ENCODE measurements at regions not wholly inside any gene's neighbourhood (a gene's known extent, or its start where the extent isn't known, plus 50 kb on each side); places are given as distances from the start of the nearest gene placed in this dataset.

DNA sequence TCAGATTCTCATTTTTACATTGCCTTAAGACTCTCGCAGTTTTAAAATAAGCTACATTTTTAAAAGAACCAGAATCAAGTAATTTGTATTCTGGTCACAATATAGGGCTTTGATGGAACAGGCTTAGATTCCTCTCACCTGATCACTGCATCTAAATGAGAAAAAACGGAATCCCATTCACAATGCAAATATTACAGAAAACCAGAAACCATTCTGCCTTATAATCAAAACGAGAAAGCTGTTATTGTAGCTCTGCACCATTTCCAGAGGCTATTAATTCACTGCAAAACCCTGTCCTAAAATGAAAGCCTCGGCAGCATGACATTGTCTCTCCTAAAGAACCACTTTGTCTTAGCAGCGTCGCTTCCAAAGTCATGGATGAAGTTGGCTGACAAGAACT lies 116.1 kb upstream of the ZNF366 start:
- Histone ChIP-seq H3K4me3 (no peak overlapping the region), H3K27ac (no peak overlapping the region), H3K36me3 (no peaks in the 10 kb centered on the region), H3K9me3 (no peaks in the 10 kb centered on the region), H3K27me3 (no peaks in the 10 kb centered on the region), H3K4me1 (peaks cover 0 to 13% (median 5%) of the 10 kb centered on the region in 4 donors)
- TF ChIP-seq POLR2A (IDR thresholded peaks at IDR 0.05) (no peak), EP300 (IDR thresholded peaks at IDR 0.05) (no peak), POLR2AphosphoS5 (IDR thresholded peaks at IDR 0.05) (no peak)
- TF ChIP-seq, protein P1, sequence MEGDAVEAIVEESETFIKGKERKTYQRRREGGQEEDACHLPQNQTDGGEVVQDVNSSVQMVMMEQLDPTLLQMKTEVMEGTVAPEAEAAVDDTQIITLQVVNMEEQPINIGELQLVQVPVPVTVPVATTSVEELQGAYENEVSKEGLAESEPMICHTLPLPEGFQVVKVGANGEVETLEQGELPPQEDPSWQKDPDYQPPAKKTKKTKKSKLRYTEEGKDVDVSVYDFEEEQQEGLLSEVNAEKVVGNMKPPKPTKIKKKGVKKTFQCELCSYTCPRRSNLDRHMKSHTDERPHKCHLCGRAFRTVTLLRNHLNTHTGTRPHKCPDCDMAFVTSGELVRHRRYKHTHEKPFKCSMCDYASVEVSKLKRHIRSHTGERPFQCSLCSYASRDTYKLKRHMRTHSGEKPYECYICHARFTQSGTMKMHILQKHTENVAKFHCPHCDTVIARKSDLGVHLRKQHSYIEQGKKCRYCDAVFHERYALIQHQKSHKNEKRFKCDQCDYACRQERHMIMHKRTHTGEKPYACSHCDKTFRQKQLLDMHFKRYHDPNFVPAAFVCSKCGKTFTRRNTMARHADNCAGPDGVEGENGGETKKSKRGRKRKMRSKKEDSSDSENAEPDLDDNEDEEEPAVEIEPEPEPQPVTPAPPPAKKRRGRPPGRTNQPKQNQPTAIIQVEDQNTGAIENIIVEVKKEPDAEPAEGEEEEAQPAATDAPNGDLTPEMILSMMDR (IDR thresholded peaks at IDR 0.05) = no peak
- intact Hi-C loops (cut with DNase I; ENCODE audit: low total_unique reads) = no loop called here
- WGBS, 5 donors = 81 to 86% (median 85%) methylated on average over 6 of the region's 6 CpGs
- DNase-seq = no peak

DNA sequence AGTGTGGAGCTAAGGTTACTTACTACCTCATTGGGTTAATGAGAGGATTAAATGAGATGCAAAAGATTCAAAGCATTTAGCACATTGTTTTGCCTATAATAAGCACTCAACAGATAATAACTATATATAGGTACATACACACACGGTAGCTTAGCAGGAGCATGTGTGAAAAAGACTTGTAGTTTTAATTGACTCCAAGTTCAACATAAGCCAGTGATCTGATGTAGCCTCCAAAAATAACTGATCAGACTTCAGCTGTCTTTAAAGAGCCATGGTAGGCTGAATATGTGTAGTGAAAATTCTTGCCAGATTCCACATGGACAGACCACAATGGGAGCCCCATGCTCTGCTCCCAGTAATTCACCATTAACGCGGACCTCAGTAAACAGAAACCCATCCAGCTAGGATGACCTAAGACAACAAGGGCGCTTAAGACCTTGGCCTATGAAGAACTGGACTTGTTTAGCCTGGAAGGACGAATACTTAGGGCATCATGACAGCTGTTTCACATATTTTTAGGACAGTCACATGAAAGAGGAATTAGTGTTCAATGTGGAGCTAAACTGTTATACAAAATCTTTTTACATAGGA lies 115.1 kb upstream of the ZNF366 start:
- H3K27ac ChIP-seq = no peak overlapping the region
- H3K27me3 ChIP-seq = no peaks in the 10 kb centered on the region
- 69 to 84% (median 78%) methylated on average over 5 of the region's 5 CpGs for WGBS, 5 donors
- intact Hi-C loops (cut with DNase I; ENCODE audit: low total_unique reads) = no loop called here
- H3K9me3 ChIP-seq = no peaks in the 10 kb centered on the region
- TF ChIP-seq EP300 (IDR thresholded peaks at IDR 0.05) (no peak), POLR2A (IDR thresholded peaks at IDR 0.05) (no peak), POLR2AphosphoS5 (IDR thresholded peaks at IDR 0.05) (no peak)
- TF ChIP-seq, protein P1 (IDR thresholded peaks at IDR 0.05) = no peak
- no peaks in the 10 kb centered on the region for H3K36me3 ChIP-seq
- peaks cover 0 to 13% (median 5%) of the 10 kb centered on the region in 4 donors for H3K4me1 ChIP-seq
- H3K4me3 ChIP-seq = no peak overlapping the region
- DNase-seq = no peak

DNA sequence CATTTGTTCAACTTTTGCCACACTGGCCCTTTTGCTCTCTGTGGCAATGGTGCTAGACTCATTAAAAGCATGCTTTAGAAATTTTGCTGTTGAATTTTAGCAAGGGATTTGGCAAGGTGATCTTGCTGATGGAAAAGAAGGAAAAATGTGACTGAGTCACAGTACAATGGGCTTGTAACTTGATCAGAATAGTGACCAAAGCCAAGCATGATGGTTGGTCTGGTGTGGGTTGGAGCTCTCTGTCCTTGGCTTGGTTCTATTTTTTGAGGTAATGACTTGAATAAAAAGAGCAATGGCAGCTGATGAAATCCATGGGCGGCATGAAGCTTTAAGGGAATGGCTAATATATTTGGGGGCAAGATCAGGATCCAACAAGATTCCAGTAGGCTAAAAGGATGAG lies 114.4 kb upstream of the ZNF366 start:
- Histone ChIP-seq H3K27me3 (no peaks in the 10 kb centered on the region), H3K4me1 (peaks cover 0 to 13% (median 5%) of the 10 kb centered on the region in 4 donors), H3K4me3 (no peak overlapping the region), H3K9me3 (no peaks in the 10 kb centered on the region), H3K36me3 (no peaks in the 10 kb centered on the region), H3K27ac (no peak overlapping the region)
- TF ChIP-seq POLR2AphosphoS5 (IDR thresholded peaks at IDR 0.05) = no peak
- no peak for TF ChIP-seq EP300 (IDR thresholded peaks at IDR 0.05)
- no peak for TF ChIP-seq POLR2A (IDR thresholded peaks at IDR 0.05)
- TF ChIP-seq, protein P1 (IDR thresholded peaks at IDR 0.05) = no peak
- no peak for DNase-seq
- 92 to 100% (median 96%) methylated on average over 1 of the region's 1 CpG for WGBS, 5 donors
- intact Hi-C loops (cut with DNase I; ENCODE audit: low total_unique reads) = no loop called here

DNA sequence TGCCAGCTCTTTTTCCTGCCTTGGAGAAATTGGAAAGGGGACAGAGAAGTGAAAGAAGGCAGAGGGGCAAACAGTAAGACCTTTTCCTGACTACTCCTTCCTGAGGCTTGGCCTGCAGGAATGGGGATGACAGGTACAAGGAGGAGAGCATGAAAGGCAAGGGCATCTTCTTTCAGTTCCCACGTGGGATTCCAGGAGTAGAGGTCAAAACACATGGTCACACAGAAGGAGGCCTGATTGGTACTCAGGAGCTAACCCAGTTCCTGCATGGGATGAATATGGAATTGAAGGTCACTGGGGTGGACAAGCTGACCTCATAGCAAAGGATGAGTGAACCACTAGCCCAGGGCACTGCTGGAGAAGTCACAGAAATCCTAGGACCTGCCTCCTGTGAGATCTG lies 112.5 kb upstream of the ZNF366 start:
- TF ChIP-seq POLR2AphosphoS5 (IDR thresholded peaks at IDR 0.05) (no peak), POLR2A (IDR thresholded peaks at IDR 0.05) (no peak), EP300 (IDR thresholded peaks at IDR 0.05) (no peak)
- TF ChIP-seq, protein P1 (IDR thresholded peaks at IDR 0.05) = no peak
- intact Hi-C loops (cut with DNase I; ENCODE audit: low total_unique reads) = no loop called here
- no peaks in the 10 kb centered on the region for H3K9me3 ChIP-seq
- no peak overlapping the region for H3K4me3 ChIP-seq
- H3K4me1 ChIP-seq = peaks cover 0 to 8% (median under 1%) of the 10 kb centered on the region in 4 donors
- no peaks in the 10 kb centered on the region for H3K27me3 ChIP-seq
- no peak for DNase-seq
- H3K27ac ChIP-seq = no peak overlapping the region
- 70 to 89% (median 74%) methylated on average over 1 of the region's 1 CpG for WGBS, 5 donors
- H3K36me3 ChIP-seq = no peaks in the 10 kb centered on the region
